ENCODE measurements at regions not wholly inside any gene's neighbourhood (a gene's known extent, or its start where the extent isn't known, plus 50 kb on each side); places are given as distances from the start of the nearest gene placed in this dataset.

DNA sequence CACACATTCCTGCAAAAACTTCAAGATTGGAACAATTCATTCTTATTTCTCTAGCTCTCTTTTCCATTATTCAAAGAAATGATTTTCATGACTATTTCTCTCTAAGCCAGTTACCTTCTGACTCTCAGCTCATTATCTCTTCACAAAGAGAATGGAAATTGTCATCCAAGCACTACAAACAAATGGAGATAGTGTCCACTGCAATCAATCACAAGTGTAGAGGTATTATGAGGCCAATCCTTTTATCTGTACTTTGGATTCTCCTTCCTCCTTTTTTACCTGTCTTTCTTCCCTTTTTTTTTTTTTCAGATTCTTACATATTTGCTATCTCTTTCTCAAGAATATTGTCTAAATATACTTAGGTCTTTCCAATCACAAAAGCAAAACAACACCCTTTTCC is 497.7 kb upstream of the MEF2C start:
- no peak for TF ChIP-seq POLR2AphosphoS5 (IDR thresholded peaks at IDR 0.05)
- no peak for TF ChIP-seq EP300 (IDR thresholded peaks at IDR 0.05)
